ENCODE measurements at regions not wholly inside any gene's neighbourhood (a gene's known extent, or its start where the extent isn't known, plus 50 kb on each side); places are given as distances from the start of the nearest gene placed in this dataset.
A peak's percentile ranks its signal among the peaks of the same experiment; 100 is the strongest.
"Not testable (repeated sequence)": the region's sequence is repeated elsewhere in the genome, so short reads cannot be mapped to it uniquely, and the experiment has no call there.

DNA sequence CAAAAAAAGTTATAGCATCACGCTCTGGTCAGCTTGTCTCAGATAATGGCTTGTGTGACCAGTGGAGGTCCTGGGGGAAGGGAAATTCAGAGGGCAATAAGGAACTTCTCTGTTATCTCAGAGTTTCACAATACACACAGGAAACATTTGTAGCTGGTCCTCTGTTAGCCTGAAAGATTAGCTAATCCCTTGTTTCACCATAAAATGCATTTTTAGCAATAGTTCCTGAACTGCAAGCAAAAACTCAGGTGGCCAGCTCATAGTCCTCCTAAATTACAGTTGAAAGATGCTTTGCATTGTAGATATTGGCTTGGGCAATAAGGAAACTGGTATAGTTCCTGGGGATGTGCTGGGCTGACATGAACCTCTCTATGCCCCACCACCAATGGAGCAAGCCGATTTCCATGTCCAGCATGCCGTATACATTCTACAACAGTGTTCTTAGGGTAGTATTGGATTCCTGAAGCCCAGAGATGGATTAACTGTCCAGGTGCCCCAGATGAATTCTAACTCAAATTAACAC is 141.5 kb upstream of the TBL1XR1 start:
- no peak for DNase-seq (ENCODE audit: low read depth)

- DNase-seq (ENCODE audit: low read depth) = not testable (repeated sequence)
Observed at GRCh38 chr3:177339220-177339703, 142.0 kb upstream of the TBL1XR1 start.

- DNase-seq (ENCODE audit: low read depth) = no peak
Observed at GRCh38 chr3:177340243-177340830, 143.1 kb upstream of the TBL1XR1 start.

- no peak for DNase-seq (ENCODE audit: low read depth)
Observed at GRCh38 chr3:177341736-177342419, 144.6 kb upstream of the TBL1XR1 start.

DNA sequence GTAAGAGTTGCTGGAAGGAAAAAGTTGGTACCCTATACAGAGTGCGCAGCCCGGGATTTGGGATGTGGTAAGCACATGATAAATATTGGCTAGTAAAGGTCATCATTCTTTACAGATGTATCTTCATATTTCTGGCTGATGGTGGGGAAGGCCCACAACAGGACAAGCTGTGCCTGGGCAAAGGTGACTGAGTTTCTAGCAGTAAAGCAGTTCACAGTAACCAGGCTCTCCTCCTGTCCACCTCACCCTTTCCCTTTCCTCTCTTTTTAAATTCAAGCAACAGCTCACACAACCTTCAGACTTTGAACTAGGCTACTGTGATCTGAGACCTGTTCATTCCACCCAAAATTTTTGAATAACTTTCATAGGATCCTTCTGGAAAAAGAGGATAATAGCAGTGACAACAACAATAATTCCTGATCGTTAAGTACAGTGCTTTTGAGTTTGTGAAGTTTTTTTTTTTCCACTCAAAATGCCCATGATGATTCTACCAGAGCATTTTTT is 145.9 kb upstream of the TBL1XR1 start:
- no peak for DNase-seq (ENCODE audit: low read depth)

- peak; percentile 75 for DNase-seq (ENCODE audit: low read depth)
Observed at GRCh38 chr3:177345049-177345972, 148.0 kb upstream of the TBL1XR1 start.

DNA sequence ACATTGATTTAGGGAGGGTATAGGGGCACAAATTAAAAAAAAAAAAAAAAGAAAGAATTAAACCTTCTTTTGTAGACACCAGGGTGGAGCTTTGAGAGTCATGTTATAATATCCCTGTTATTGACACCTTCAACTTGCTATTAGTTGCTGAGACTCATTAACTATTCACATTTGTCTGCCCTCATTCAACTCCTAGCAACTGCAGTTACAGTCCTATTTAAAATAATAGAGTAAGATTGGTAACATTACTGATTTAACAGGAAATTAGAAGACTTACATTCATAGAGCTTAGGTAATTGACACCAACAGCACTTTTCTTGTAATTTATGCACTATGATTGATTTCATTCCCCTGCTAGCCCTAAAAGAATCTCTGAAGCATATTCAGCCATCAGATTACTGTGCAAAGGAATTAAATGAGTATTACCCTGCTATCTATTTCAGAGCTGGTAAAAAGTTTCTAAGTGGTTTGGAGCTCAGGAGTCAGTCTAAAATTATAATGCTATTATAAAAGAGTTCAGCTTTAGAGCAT is 148.8 kb upstream of the TBL1XR1 start:
- DNase-seq (ENCODE audit: low read depth) = no peak

DNA sequence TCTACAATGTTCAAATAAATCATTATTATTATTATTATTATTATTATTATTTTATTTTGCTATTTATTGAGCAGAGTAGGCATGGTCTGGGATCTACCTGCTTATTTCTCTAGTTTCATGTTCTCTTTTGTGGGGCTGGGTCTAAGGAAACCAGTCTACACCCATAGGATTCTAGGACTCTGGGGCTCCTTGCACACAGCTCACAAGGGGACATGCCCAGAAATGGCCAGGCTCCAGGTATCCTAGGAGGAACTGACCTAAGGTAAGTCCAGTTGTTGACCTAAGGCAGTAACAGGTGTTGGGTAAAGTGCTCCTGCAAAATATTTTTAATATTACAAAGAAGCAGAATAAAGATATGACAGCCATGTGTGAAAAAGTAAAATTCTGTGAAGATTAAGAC is 149.6 kb upstream of the TBL1XR1 start:
- DNase-seq (ENCODE audit: low read depth) = no peak

- DNase-seq (ENCODE audit: low read depth) = no peak
Observed at GRCh38 chr3:177347611-177348010, 150.3 kb upstream of the TBL1XR1 start.

- no peak for DNase-seq (ENCODE audit: low read depth)
Observed at GRCh38 chr3:177348974-177349373, 151.7 kb upstream of the TBL1XR1 start.

DNA sequence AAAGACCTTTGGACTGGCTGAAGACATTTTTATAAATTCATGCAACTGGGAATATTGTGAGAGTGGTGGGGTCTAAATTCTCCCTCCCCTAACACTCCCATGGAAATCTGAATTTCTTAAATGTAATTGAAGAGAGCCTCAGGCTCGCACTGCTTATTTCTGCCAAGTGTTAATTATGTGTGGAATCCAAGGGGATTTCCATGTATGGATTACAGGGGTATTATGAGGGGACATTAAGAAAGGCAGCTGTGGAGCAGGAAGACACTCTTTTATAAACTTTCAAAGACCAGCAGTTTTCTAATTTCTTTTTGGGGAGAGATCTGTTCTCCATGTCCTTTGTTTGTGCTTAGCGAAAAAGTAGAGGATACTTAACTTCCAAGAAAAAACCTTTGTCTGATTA is 152.1 kb upstream of the TBL1XR1 start:
- DNase-seq (ENCODE audit: low read depth) = no peak

DNA sequence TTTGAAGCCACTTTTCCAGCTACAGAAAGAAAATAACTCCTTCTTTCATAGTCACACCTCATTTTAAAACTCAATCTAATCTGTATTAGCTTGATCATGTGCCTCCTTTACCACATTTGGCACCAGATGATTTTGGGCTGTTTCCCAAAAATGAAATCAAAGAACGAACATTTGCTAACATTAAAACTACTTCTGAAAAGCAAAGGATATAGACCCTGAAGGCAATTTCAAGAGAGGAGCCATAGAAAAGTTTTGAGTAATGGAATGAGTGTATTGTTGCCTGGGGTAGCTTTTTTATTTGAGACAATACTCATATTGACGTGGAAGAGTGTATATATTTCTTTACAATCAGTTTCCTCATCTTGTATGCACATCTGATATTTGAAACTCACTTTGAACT is 152.8 kb upstream of the TBL1XR1 start:
- DNase-seq (ENCODE audit: low read depth) = no peak

GRCh38 chr3:177351206-177351605 is 153.9 kb upstream of the TBL1XR1 start:
- DNase-seq (ENCODE audit: low read depth) = no peak

DNA sequence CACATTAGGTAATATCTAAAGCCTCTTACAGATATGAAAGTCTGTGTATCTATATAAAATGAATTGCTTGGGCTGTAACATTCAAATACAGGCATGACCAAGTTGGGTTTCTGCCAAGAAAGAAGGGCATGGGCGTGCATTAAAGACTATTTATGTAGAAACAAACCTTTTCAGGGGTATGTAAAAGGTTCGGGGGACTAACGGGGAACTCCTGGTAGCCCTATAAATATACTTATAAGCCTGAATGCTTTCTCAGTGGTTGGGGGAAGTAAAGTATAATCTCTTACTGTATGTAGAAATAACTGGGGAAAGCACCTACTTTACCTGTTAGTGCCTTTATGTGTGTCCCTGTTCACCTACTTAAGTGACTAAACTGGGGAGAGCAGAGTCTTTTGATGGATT is 154.5 kb upstream of the TBL1XR1 start:
- DNase-seq (ENCODE audit: low read depth) = no peak

DNA sequence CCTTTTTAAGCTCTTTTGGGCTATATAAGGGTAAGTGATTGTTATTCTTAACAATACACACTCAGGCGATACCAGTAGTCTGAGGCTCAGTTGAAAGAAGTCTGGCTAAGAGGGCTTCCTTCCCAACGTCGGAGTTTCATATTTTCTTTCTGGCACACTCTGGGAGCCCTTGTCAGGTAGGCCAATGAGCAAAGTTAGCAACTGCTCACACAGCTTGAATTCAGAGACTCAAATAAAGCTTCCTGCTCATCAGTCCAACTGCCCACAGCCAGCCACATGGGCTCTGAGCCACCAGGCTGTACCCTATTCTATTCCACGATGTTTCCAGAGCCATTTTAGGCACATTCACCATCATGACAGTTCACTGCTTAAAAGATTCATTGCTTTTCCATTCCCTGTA is 155.1 kb upstream of the TBL1XR1 start:
- DNase-seq (ENCODE audit: low read depth) = no peak

DNA sequence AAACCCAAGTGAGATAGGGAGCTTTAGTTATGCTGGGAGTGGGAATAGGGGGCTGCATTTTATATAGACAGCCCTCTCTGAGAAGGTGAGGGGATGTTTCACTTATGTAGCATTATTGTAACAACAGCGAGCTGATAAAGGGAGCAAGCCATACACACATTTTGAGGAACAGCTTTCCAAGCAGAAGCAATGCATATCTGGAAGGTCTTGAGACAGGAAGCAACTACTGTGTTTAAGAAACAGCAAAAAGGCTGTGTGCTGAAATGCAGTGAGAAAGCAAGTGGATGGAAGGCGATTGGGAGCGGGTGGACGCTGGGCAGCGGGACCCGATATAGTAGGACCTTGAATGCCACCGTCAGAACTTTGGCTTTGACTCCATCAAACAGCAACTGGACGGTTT is 155.9 kb upstream of the TBL1XR1 start:
- DNase-seq (ENCODE audit: low read depth) = no peak

GRCh38 chr3:177353879-177354278 is 156.6 kb upstream of the TBL1XR1 start:
- not testable (repeated sequence) for DNase-seq (ENCODE audit: low read depth)

GRCh38 chr3:177354466-177354865 is 157.2 kb upstream of the TBL1XR1 start:
- DNase-seq (ENCODE audit: low read depth) = no peak

- no peak for DNase-seq (ENCODE audit: low read depth)
Observed at GRCh38 chr3:177356113-177356512, 158.8 kb upstream of the TBL1XR1 start.

- DNase-seq (ENCODE audit: low read depth) = no peak
Observed at GRCh38 chr3:177356952-177357351, 159.7 kb upstream of the TBL1XR1 start.

- no peak for DNase-seq (ENCODE audit: low read depth)
Observed at GRCh38 chr3:177357352-177358090, 160.2 kb upstream of the TBL1XR1 start.

Measured in GM04503 (cell line).